ENCODE measurements at regions not wholly inside any gene's neighbourhood (a gene's known extent, or its start where the extent isn't known, plus 50 kb on each side); places are given as distances from the start of the nearest gene placed in this dataset. TPM values are rescaled to one million over a fixed set of nuclear protein-coding genes. Genes with fewer than 3 reads are reported as not detected.
"Not testable (repeated sequence)": the region's sequence is repeated elsewhere in the genome, so short reads cannot be mapped to it uniquely, and the experiment has no call there.

GRCh38 chr10:38600146-38600545 lies 506.0 kb downstream of the ZNF37A start:
- DNase-seq (ENCODE audit: low read depth in 2 of 3, low spot score in 2 of 3) = no peak

DNA sequence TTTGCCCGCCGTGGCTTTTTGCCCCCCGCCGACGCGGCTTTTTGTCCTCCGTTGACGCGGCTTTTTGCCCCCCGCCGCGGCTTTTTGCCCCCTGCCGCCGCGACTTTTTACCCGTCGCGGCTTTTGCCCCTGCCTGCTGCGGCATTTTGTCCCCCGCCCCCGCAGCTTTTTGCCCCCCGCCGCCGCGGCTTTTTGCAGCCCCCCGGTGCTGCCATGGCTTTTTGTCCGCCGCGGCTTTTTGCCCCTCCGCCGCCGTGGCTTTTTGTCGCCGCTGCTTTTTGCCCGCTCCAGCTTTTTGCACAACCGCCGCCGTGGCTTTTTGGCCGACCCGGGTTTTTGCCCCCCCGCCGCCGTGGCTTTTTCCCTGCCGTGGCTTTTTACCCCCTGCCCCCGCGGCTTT lies 506.6 kb downstream of the ZNF37A start:
- DNase-seq (ENCODE audit: low read depth in 2 of 3, low spot score in 2 of 3) = no peak

DNA sequence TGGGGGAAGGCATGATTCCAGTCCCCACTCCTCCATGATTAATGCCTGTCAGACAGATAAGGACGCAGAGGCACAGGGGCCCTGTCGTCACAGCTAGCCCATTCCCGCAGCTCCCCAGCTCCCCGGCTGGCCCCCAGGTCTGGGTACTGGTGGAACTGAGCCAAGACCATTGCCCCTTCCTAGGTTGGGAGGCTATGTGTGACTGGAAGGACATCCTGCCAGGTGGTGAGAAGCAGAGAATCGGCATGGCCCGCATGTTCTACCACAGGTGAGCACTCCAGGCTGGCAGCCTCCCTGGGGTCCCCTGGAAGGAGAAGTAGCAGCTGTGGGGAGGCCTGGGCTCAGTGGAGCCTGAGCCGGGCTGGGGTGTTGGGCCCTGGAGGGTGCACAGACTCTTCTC lies 509.5 kb downstream of the ZNF37A start:
- DNase-seq (ENCODE audit: low read depth in 2 of 3, low spot score in 2 of 3) = not testable (repeated sequence)

GRCh38 chr10:38604477-38604876 lies 510.3 kb downstream of the ZNF37A start:
- not testable (repeated sequence) for DNase-seq (ENCODE audit: low read depth in 2 of 3, low spot score in 2 of 3)

DNA sequence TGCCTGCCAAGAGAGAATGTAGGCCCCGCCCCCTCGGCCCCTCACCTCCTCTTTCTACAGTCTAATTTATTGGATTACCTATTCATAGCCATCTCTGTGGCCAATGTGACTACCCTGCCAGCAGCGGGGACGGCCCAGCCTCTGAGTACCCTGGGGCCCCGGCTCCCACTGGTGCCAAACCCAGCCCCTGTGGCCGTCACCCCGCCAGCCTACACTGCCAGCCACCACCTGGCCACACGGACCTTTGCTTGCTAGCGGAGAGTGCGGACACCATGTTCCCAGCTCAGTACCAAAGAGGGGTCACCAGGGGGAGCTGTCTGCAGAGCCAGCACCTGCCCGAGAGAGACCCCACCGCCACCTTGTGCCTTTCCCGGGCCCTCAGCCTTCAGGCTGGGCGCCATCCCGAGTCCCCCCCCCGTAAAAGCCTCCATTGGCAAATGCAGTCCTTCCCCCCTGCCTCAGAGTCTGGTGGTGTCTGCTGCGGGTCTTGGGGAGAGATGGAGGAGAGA lies 511.1 kb downstream of the ZNF37A start:
- DNase-seq (ENCODE audit: low read depth in 2 of 3, low spot score in 2 of 3) = peak in 1 of 3 donors; percentile 1

DNA sequence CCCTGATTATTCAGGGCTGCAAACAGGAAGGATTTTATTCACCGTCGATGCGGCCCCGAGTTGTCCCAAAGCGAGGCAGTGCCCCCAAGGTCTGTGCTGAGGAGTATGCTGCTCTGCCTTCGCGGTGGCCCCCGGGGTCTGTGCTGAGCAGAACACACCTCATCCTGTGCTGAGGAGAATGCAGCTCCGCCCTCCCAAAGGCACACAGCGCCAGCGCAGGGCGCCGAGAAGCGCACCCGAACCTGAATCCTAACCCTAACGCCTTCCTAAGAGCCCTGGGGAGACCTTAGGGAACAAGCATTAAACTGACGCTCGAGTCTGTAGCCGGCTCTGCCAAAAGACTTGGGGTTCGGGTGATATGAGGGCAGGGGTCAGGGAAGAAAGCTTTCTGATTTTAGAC lies 521.5 kb downstream of the ZNF37A start:
- DNase-seq (ENCODE audit: low read depth in 2 of 3, low spot score in 2 of 3) = not testable (repeated sequence)

GRCh38 chr10:38619831-38620230 lies 525.7 kb downstream of the ZNF37A start:
- not testable (repeated sequence) for DNase-seq (ENCODE audit: low read depth in 2 of 3, low spot score in 2 of 3)

- DNase-seq (ENCODE audit: low read depth in 2 of 3, low spot score in 2 of 3) = not testable (repeated sequence)
Measured at GRCh38 chr10:38635650-38636049, 541.5 kb downstream of the ZNF37A start.

Small RNA genes lying in the stretch of these regions (small RNA-seq; reads per million reads assigned to genes)
- not detected for gene AL133173.2
